ENCODE measurements at regions not wholly inside any gene's neighbourhood (a gene's known extent, or its start where the extent isn't known, plus 50 kb on each side); places are given as distances from the start of the nearest gene placed in this dataset.
"Not testable (repeated sequence)": the region's sequence is repeated elsewhere in the genome, so short reads cannot be mapped to it uniquely, and the experiment has no call there.

DNA sequence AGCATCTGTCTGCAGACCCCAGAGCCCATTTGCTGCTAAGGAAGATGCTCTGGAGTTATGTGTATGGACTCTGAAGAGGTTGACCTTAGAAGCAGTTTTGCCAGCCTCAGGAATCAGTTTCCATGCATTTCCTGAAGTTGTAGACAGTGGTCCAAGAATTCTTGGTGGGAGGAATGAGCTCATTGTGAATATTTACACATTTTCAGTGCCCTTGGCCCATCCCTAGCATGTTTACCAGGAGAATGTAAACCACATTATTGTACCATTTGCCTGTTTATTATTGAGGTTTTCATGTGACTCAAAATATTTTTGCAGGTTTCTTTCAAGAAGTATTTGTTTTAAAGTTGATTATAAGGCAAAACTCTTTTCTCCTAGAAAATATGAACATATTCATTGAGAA, 93.8 kb downstream of the NXNL2 start:
- POLR2A ChIA-PET = no interaction called here

DNA sequence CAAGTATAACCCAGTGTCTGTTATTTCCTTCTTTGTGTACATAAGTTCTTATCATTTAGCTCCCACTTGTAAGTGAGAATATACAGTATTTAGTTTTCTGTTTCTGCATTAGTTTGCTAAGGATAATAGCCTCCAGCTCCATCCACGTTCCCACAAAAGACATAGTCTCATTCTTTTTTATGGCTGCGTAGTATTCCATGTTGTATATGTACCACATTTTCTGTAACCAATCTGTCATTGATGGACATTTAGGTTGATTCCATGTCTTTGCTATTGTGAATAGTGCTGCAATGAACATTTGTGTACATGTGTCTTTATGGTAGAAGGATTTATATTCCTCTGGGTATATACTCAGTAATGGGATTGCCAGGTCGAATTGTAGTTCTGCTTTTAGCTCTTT, 95.6 kb downstream of the NXNL2 start:
- H3K27me3 Mint-ChIP-seq (ENCODE audit: insufficient read depth, unreplicated experiment); H3K4me1 Mint-ChIP-seq (ENCODE audit: low read depth, unreplicated experiment); H3K9me3 ChIP-seq; H3K27ac Mint-ChIP-seq (ENCODE audit: unreplicated experiment); H3K36me3 ChIP-seq (ENCODE audit: control insufficient read depth, insufficient read depth, low read length); H3K27me3 ChIP-seq (replicated peaks; ENCODE audit: control insufficient read depth, insufficient read depth, low read length); intact Hi-C loops (cut with micrococcal nuclease; ENCODE audit: unreplicated experiment); POLR2A ChIA-PET; DNase-seq; BruUV-seq (replicated peaks); H3K4me3 Mint-ChIP-seq (ENCODE audit: unreplicated experiment); H3K4me3 ChIP-seq (ENCODE audit: low read depth, low read length); H3K9me3 Mint-ChIP-seq (ENCODE audit: unreplicated experiment); H3K4me1 ChIP-seq; H3K36me3 Mint-ChIP-seq (ENCODE audit: insufficient read depth, unreplicated experiment); CTCF ChIA-PET: not testable (repeated sequence)

More for the DNA sequence above, 93.8 kb downstream of the NXNL2 start:
- CTCF ChIA-PET = no interaction called here
- TF ChIP-seq, protein P1, sequence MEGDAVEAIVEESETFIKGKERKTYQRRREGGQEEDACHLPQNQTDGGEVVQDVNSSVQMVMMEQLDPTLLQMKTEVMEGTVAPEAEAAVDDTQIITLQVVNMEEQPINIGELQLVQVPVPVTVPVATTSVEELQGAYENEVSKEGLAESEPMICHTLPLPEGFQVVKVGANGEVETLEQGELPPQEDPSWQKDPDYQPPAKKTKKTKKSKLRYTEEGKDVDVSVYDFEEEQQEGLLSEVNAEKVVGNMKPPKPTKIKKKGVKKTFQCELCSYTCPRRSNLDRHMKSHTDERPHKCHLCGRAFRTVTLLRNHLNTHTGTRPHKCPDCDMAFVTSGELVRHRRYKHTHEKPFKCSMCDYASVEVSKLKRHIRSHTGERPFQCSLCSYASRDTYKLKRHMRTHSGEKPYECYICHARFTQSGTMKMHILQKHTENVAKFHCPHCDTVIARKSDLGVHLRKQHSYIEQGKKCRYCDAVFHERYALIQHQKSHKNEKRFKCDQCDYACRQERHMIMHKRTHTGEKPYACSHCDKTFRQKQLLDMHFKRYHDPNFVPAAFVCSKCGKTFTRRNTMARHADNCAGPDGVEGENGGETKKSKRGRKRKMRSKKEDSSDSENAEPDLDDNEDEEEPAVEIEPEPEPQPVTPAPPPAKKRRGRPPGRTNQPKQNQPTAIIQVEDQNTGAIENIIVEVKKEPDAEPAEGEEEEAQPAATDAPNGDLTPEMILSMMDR (IDR thresholded peaks at IDR 0.05; ENCODE audit: insufficient read depth in 1 of 2, low read depth in 1 of 2, low read length in 1 of 2, severe bottlenecking in 1 of 2, unreplicated experiment in 1 of 2) = no peak
- Histone ChIP-seq H3K36me3 (ENCODE audit: control insufficient read depth, insufficient read depth, low read length) (no peaks in the 10 kb centered on the region), H3K4me1 (no peaks in the 10 kb centered on the region), H3K27me3 (replicated peaks; ENCODE audit: control insufficient read depth, insufficient read depth, low read length) (no peaks in the 10 kb centered on the region), H3K9me3 (no peaks in the 10 kb centered on the region), H3K4me3 (ENCODE audit: low read depth, low read length) (no peak overlapping the region)
- Mint-ChIP-seq H3K4me3 (ENCODE audit: unreplicated experiment) (no peak overlapping the region), H3K9me3 (ENCODE audit: unreplicated experiment) (no peaks in the 10 kb centered on the region), H3K36me3 (ENCODE audit: insufficient read depth, unreplicated experiment) (no peaks in the 10 kb centered on the region), H3K4me1 (ENCODE audit: low read depth, unreplicated experiment) (no peaks in the 10 kb centered on the region), H3K27me3 (ENCODE audit: insufficient read depth, unreplicated experiment) (no peaks in the 10 kb centered on the region), H3K27ac (ENCODE audit: unreplicated experiment) (no peak overlapping the region)
- intact Hi-C loops (cut with micrococcal nuclease; ENCODE audit: unreplicated experiment) = no loop called here
- BruUV-seq (replicated peaks) = no TSS peak
- no peak for DNase-seq

DNA sequence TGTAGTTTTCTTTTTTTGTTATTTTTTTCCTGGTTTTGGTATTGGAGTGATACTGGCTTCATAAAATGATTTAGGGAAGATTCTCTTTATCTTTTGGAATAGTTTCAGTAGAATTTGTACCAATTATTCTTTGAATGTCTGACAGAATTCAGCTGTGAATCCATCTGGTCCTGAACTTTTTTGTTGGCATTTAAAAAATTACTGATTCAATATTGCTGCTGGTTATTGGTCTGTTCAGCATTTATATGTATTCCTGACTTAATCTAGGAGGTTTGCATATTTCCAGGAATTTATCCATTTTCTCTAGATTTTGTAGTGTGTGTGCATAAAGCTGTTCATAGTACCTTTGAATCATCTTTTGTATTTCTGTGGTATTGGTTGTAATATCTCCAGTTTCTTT, 100.2 kb downstream of the NXNL2 start:
- Mint-ChIP-seq H3K4me3 (ENCODE audit: unreplicated experiment) (no peak overlapping the region), H3K27ac (ENCODE audit: unreplicated experiment) (no peak overlapping the region), H3K9me3 (ENCODE audit: unreplicated experiment) (peaks cover 17% of the 10 kb centered on the region), H3K36me3 (ENCODE audit: insufficient read depth, unreplicated experiment) (no peaks in the 10 kb centered on the region), H3K27me3 (ENCODE audit: insufficient read depth, unreplicated experiment) (peaks cover 4% of the 10 kb centered on the region), H3K4me1 (ENCODE audit: low read depth, unreplicated experiment) (no peaks in the 10 kb centered on the region)
- no peak for DNase-seq
- H3K4me3 ChIP-seq (ENCODE audit: low read depth, low read length) = no peak overlapping the region
- H3K36me3 ChIP-seq (ENCODE audit: control insufficient read depth, insufficient read depth, low read length) = no peaks in the 10 kb centered on the region
- H3K9me3 ChIP-seq = no peaks in the 10 kb centered on the region
- no TSS peak for BruUV-seq (replicated peaks)
- no peaks in the 10 kb centered on the region for H3K4me1 ChIP-seq
- TF ChIP-seq, protein P1 (IDR thresholded peaks at IDR 0.05; ENCODE audit: insufficient read depth in 1 of 2, low read depth in 1 of 2, low read length in 1 of 2, severe bottlenecking in 1 of 2, unreplicated experiment in 1 of 2) = no peak
- no peaks in the 10 kb centered on the region for H3K27me3 ChIP-seq (replicated peaks; ENCODE audit: control insufficient read depth, insufficient read depth, low read length)
- ChIA-PET POLR2A (no interaction called here), CTCF (no interaction called here)
- intact Hi-C loops (cut with micrococcal nuclease; ENCODE audit: unreplicated experiment) = no loop called here

All from Caco-2 (cell line).